ENCODE measurements at regions not wholly inside any gene's neighbourhood (a gene's known extent, or its start where the extent isn't known, plus 50 kb on each side); places are given as distances from the start of the nearest gene placed in this dataset.

DNA sequence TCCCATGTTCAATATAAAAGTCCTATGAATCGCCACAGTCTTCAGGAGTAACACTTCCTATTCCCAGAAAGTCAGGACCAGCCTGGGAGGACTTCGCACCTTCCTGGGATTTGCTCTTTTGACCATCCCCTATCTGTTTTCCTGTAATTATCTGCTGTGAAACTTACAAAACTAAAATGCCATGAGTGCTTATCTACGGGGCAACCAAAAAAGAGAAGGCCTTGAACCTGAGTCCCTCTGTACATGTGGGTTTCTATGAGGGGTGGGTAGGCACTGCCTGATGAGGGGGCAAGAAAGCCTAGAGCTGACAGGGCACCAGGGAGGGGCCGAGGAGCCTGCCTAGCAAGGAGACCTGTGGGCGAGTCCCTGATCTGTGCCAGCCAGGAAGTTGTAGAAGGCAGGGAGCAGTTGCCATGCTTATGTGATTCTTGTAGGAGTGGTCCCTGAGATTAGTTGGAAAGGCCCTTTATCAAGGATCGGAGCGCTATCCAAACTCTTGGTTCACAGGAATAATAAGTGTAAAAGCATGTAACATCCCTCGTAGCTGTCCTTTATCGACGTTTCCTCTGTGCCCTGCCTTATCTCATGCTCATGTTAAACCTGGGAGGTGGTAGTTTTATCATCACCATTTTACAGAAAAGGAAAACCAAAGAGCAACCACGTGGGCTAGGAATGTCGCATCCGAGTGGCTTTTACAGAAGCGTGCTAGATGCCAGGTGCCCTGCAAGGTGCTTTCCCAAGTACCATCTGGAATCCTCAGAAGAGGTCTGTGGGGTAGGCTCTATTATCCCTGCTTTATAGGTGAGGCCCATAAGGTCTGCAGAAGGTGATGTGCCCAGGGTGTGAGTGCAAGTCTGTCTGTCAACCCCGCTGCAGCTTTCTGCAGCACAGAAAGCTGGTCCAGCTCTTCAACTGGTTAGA lies 111.8 kb downstream of the B3GNT2 start:
- TF ChIP-seq, protein P1, sequence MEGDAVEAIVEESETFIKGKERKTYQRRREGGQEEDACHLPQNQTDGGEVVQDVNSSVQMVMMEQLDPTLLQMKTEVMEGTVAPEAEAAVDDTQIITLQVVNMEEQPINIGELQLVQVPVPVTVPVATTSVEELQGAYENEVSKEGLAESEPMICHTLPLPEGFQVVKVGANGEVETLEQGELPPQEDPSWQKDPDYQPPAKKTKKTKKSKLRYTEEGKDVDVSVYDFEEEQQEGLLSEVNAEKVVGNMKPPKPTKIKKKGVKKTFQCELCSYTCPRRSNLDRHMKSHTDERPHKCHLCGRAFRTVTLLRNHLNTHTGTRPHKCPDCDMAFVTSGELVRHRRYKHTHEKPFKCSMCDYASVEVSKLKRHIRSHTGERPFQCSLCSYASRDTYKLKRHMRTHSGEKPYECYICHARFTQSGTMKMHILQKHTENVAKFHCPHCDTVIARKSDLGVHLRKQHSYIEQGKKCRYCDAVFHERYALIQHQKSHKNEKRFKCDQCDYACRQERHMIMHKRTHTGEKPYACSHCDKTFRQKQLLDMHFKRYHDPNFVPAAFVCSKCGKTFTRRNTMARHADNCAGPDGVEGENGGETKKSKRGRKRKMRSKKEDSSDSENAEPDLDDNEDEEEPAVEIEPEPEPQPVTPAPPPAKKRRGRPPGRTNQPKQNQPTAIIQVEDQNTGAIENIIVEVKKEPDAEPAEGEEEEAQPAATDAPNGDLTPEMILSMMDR (IDR thresholded peaks at IDR 0.05; ENCODE audit: low read length): no peak
- TF ChIP-seq EZH2 (IDR thresholded peaks at IDR 0.05; ENCODE audit: borderline replicate concordance, low read length): no peak

Measured in OCI-LY1 (cell line).